ENCODE measurements at regions not wholly inside any gene's neighbourhood (a gene's known extent, or its start where the extent isn't known, plus 50 kb on each side); places are given as distances from the start of the nearest gene placed in this dataset.

DNA sequence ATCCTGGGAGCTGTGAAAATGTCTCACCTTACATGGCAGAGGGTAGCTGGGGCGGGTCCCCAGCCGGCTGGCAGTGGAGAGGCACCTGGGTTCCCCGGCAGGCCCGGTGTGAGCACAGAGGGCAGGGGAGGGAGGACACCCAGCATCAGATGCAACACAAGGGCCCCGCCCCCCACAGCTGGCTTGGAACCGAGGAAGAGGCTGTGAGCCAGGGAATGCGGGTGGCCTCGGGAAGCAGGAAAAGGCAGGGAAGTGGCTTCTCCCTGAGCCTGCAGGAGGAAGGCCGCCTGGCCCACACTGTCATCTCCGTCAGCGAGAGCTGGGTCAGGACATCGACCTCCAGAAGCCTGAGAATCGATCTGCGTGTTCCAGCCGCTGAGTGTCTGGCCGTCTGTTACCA lies 87.3 kb downstream of the SIK1 start:
- TF ChIP-seq, protein P1, sequence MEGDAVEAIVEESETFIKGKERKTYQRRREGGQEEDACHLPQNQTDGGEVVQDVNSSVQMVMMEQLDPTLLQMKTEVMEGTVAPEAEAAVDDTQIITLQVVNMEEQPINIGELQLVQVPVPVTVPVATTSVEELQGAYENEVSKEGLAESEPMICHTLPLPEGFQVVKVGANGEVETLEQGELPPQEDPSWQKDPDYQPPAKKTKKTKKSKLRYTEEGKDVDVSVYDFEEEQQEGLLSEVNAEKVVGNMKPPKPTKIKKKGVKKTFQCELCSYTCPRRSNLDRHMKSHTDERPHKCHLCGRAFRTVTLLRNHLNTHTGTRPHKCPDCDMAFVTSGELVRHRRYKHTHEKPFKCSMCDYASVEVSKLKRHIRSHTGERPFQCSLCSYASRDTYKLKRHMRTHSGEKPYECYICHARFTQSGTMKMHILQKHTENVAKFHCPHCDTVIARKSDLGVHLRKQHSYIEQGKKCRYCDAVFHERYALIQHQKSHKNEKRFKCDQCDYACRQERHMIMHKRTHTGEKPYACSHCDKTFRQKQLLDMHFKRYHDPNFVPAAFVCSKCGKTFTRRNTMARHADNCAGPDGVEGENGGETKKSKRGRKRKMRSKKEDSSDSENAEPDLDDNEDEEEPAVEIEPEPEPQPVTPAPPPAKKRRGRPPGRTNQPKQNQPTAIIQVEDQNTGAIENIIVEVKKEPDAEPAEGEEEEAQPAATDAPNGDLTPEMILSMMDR (IDR thresholded peaks at IDR 0.05; ENCODE audit: control insufficient read depth, extremely low read depth, insufficient read depth): no peak
- no peak for DNase-seq (ENCODE audit: low read depth)
- no peak overlapping the region for H3K4me3 ChIP-seq (ENCODE audit: low read depth, low read length)

DNA sequence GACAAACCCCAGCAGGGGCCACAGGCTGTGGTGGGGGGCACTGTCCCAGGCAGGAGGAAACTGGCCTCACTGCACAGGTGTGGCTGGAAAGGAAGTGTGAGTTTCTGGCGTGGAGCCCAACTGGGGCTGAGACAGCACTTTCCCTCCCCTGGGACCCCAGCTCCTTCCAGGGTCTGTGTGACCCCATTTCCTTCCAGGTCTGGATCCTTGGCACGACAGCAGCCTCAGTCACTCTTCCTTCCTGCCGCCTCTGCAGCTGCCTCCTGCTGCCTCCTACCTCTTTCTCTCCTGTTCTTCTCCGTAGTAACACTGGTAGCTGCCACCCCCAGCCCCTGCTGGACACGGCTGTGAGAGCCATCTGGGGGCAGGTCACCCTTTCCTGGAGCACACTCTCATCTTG lies 88.0 kb downstream of the SIK1 start:
- DNase-seq (ENCODE audit: low read depth): no peak
- no peak overlapping the region for H3K4me3 ChIP-seq (ENCODE audit: low read depth, low read length)
- TF ChIP-seq, protein P1 (IDR thresholded peaks at IDR 0.05; ENCODE audit: control insufficient read depth, extremely low read depth, insufficient read depth): no peak

DNA sequence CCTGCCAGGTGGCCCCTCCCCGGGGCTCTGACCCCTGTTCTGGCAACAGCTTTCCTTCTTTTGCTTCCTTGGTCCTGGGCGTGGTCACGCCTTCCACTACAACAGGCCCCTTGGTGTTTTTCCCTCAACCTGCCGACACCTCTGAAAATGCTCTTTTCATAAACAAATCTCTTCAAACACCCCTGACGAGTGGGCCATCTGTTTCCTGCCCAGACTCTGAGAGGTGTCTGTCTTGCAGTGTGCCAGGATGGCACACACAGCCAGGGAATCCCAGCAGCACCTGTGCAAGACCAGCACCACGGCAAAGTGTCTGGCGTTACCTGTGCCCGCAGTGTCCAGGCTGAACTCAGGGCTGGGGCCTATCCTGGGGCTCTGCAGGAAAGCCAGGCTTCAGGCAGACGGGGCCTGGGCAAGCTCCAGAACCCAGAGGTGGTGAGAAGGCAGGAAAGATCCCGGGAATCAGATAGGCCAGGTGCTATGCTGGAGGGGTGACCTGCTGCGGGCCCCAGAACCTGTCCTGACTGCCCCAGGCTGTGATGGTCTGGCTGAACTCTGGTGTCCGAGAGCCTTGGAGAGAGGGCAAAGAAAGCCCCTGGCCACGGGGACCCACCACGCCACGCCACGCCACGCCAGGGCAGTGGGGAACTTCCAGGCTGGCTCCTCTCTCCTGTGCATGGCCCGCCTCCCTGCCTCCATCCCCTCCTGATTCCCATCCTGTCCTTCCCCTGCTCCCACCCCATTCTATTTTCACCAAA lies 88.9 kb downstream of the SIK1 start:
- TF ChIP-seq, protein P1 (IDR thresholded peaks at IDR 0.05; ENCODE audit: control insufficient read depth, extremely low read depth, insufficient read depth): no peak
- no peak overlapping the region for H3K4me3 ChIP-seq (ENCODE audit: low read depth, low read length)
- no peak for DNase-seq (ENCODE audit: low read depth)

- TF ChIP-seq, protein P1 (IDR thresholded peaks at IDR 0.05; ENCODE audit: control insufficient read depth, extremely low read depth, insufficient read depth): no peak
Measured at GRCh38 chr21:43335119-43335518, 91.8 kb downstream of the SIK1 start.

GRCh38 chr21:43334214-43334958 lies 92.5 kb downstream of the SIK1 start:
- no peak for DNase-seq (ENCODE audit: low read depth)
- no peak overlapping the region for H3K4me3 ChIP-seq (ENCODE audit: low read depth, low read length)
- TF ChIP-seq, protein P1 (IDR thresholded peaks at IDR 0.05; ENCODE audit: control insufficient read depth, extremely low read depth, insufficient read depth): no peak

More at GRCh38 chr21:43335119-43335518, 91.8 kb downstream of the SIK1 start:
- H3K4me3 ChIP-seq (ENCODE audit: low read depth, low read length): no peak overlapping the region
- no peak for DNase-seq (ENCODE audit: low read depth)

DNA sequence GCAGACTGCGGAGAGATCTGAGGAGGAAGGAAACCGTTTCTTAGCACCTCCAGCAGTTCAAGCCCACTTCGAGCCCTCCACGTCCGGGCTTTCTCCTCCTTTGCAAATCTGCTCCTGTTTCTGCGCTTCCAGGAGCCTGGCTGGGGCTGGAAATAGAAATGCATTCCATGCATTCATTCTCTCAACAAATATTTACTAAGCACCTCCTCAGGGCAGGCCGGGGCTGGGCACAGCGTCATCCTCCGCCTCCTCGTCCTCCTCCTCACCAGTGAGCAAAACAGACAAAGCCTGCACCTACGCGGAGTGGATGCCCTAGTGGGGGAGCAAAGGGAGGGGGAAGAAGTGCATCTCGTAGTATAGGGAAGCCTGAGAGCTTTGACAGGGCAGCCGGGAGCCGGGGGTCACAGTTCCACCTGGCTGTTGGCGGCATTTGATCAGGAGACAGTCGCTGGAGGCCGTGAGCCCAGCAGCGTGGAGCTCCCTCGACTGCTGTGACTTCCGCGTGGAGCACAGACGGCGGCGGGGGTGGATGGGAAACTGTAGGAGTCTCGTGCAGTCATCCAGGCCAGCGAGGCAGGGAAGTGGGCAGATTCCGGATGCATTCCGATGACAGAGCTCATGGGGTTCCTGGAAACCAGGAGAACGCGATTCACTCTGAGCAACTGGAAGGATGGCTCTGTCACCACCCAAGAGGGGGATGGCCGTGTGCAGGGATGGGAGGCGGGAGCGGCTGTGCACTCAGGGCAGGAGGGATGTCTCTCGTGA lies 93.5 kb downstream of the SIK1 start:
- DNase-seq (ENCODE audit: low read depth): no peak
- TF ChIP-seq, protein P1 (IDR thresholded peaks at IDR 0.05; ENCODE audit: control insufficient read depth, extremely low read depth, insufficient read depth): no peak
- peak overlapping the region; percentile 26 for H3K4me3 ChIP-seq (ENCODE audit: low read depth, low read length)
